D721Med (cell line): ENCODE measurements at regions not wholly inside any gene's neighbourhood (a gene's known extent, or its start where the extent isn't known, plus 50 kb on each side); places are given as distances from the start of the nearest gene placed in this dataset.
"Not testable (repeated sequence)": the region's sequence is repeated elsewhere in the genome, so short reads cannot be mapped to it uniquely, and the experiment has no call there.

Source experiments
- DNase-seq: peaks from one replicate; pipeline ENCODE4 v3.0.0; 2011; ENCODE audit warnings: low spot score; ENCODE audit not compliant: insufficient read length
- FAIRE-seq: peaks from 2 replicates; lab custom pipeline; 2011; peaks lifted over from hg19 to GRCh38; lab: Jason Lieb, UNC
- TF ChIP-seq, protein P1 (sequence below): IDR thresholded peaks from 2 replicates; pipeline ENCODE4 v1.5.1; 2012; ENCODE audit warnings: mild to moderate bottlenecking, control low read depth; ENCODE audit not compliant: insufficient read depth; ENCODE audit errors: missing control alignments

- DNase-seq: no peak
- TF ChIP-seq, protein P1, sequence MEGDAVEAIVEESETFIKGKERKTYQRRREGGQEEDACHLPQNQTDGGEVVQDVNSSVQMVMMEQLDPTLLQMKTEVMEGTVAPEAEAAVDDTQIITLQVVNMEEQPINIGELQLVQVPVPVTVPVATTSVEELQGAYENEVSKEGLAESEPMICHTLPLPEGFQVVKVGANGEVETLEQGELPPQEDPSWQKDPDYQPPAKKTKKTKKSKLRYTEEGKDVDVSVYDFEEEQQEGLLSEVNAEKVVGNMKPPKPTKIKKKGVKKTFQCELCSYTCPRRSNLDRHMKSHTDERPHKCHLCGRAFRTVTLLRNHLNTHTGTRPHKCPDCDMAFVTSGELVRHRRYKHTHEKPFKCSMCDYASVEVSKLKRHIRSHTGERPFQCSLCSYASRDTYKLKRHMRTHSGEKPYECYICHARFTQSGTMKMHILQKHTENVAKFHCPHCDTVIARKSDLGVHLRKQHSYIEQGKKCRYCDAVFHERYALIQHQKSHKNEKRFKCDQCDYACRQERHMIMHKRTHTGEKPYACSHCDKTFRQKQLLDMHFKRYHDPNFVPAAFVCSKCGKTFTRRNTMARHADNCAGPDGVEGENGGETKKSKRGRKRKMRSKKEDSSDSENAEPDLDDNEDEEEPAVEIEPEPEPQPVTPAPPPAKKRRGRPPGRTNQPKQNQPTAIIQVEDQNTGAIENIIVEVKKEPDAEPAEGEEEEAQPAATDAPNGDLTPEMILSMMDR: no peak
- FAIRE-seq: no peak
Observed at GRCh38 chr5:130627145-130627544, 537.9 kb downstream of the HINT1 start.

GRCh38 chr5:130624805-130625204, 540.3 kb downstream of the HINT1 start:
- no peak for FAIRE-seq
- no peak for DNase-seq
- TF ChIP-seq, protein P1: no peak

GRCh38 chr5:130616161-130616560, 548.9 kb downstream of the HINT1 start:
- DNase-seq (no peak), FAIRE-seq (no peak)
- TF ChIP-seq, protein P1: no peak

GRCh38 chr5:130605234-130605633, 559.8 kb downstream of the HINT1 start:
- FAIRE-seq: no peak
- TF ChIP-seq, protein P1: no peak
- no peak for DNase-seq

DNA sequence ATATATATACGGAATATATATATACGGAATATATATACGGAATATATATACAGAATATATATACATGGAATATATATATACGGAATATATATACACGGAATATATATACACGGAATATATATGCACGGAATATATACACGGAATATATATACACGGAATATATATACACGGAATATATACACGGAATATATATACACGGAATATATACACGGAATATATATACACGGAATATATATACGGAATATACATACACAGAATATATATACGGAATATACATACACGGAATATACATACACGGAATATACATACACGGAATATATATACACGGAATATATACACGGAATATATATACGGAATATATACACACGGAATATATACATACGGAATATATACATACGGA, 568.4 kb downstream of the HINT1 start:
- DNase-seq, FAIRE-seq: not testable (repeated sequence)

DNA sequence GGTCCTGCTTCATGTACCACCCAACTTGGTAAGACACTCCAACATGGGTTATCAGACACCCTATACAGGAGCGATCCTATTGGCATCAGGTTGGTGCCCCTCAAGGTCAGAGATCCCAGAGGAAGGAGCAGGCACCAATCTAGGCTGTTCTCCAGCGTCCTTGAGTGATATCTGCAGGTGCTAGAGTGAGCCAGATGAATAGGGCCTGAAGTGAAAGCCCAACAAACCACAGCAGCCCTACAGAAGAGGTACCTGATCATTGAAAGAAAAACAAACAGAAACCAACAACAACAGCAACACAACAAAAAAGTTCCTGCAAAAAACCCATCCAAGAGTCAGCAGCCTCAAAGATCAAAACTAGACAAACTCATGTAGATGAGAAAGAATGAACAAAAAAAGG, 584.8 kb downstream of the HINT1 start:
- FAIRE-seq (no peak), DNase-seq (no peak)
- TF ChIP-seq, protein P1: no peak

- no peak for DNase-seq
- no peak for FAIRE-seq
- TF ChIP-seq, protein P1: no peak
Observed at GRCh38 chr5:130578354-130578753, 586.7 kb downstream of the HINT1 start.

DNA sequence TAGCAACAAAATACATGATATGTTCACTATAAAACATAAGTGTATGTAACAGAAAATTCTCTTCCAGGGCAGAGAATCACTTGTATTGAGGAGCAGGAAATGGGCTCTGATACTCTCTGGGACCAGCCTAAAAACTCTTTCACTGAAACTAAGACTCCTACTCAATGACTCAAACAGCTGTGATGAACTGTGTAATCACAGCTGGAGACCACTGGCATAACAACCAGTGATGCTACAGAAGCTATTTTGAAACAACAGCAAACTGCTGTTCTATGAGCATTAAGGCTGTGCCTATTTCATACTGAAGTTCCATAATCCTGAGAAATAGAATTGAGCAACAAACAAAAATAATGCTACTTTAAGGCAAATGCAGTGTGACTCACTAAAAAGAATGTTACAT, 594.0 kb downstream of the HINT1 start:
- DNase-seq (no peak), FAIRE-seq (no peak)
- TF ChIP-seq, protein P1: no peak
